Thyroid gland (tissue), 4 donors: ENCODE measurements at regions not wholly inside any gene's neighbourhood (a gene's known extent, or its start where the extent isn't known, plus 50 kb on each side); places are given as distances from the start of the nearest gene placed in this dataset.

ENCODE experiments used
- DNase-seq, 2 donors: peaks; one replicate each; pipeline ENCODE4 v3.0.0-alpha.2; 2019
- H3K27ac ChIP-seq, 3 donors: fragments of 200-600 bp; sonication (generic); 1 replicate in 2 of 3; 2 replicates in 1 of 3; pipeline ENCODE4 v1.5.1; 2016 to 2019; ENCODE audit warnings: mild to moderate bottlenecking in 1 of 3, moderate library complexity in 1 of 3
- H3K27me3 ChIP-seq: fragments of 200-600 bp; sonication (generic); one replicate; pipeline ENCODE4 v1.5.1; 2019
- H3K36me3 ChIP-seq, 2 donors: fragments of 200-600 bp; sonication (generic); one replicate each; pipeline ENCODE4 v1.5.1; 2016 to 2019
- H3K4me1 ChIP-seq, 2 donors: fragments of 200-600 bp; sonication (generic); one replicate each; pipeline ENCODE4 v1.5.1; 2017 to 2019
- H3K4me3 ChIP-seq, 3 donors: fragments of 200-600 bp; sonication (generic); replicated peaks in 1 of 3; 1 replicate in 2 of 3; 2 replicates in 1 of 3; pipeline ENCODE4 v1.5.1; 2016; ENCODE audit warnings: mild to moderate bottlenecking in 1 of 3
- H3K9me3 ChIP-seq: fragments of 200-600 bp; sonication (generic); one replicate; pipeline ENCODE4 v1.5.1; 2017
- CTCF ChIP-seq, 6 experiments: fragments of 200-600 bp in 3 of 6; fragments of 450-650 bp in 3 of 6; sonication (generic) in 3 of 6; IDR thresholded peaks; one replicate each; pipeline ENCODE4 v1.5.1; 2016 to 2019; ENCODE audit warnings: antibody characterized with exemption in 6 of 6, mild to moderate bottlenecking in 2 of 6, inconsistent platforms in 1 of 6, moderate library complexity in 1 of 6
- POLR2A ChIP-seq, 2 donors: fragments of 450-650 bp; IDR thresholded peaks; one replicate each; pipeline ENCODE4 v1.6.1; 2017; ENCODE audit warnings: antibody characterized with exemption in 2 of 2, mild to moderate bottlenecking in 2 of 2, moderate library complexity in 1 of 2
- WGBS, 2 donors: methylation state at CpG; one replicate each; pipeline ENCODE4 v1.1.5; 2017; 5-methylcytosine and 5-hydroxymethylcytosine counted together
- intact Hi-C: fragments of 100-400 bp; cut with DNase I; formaldehyde crosslinking; loops from one replicate; pipeline ENCODE4 v1.15.1; 2023

- intact Hi-C loops, result no loop called here
- no peaks in the 10 kb centered on the region for H3K27me3 ChIP-seq
- no peak overlapping the region for H3K27ac ChIP-seq
- TF ChIP-seq POLR2A (IDR thresholded peaks at IDR 0.05) (no peak), CTCF (IDR thresholded peaks at IDR 0.05) (no peak)
- no peaks in the 10 kb centered on the region for H3K36me3 ChIP-seq
- H3K9me3 ChIP-seq, result no peaks in the 10 kb centered on the region
- H3K4me1 ChIP-seq, result peaks cover 0 to 10% of the 10 kb centered on the region in 2 donors
- 35 to 41% methylated on average over 15 of the region's 15 CpGs for WGBS, 2 donors
- no peak overlapping the region for H3K4me3 ChIP-seq
- DNase-seq, result peak; percentile 53 to 54
These were observed 84.2 kb upstream of the KCNK12 start for GRCh38 chr2:47654790-47655562.

- intact Hi-C loops, result no loop called here
- DNase-seq, result no peak
These were observed 83.4 kb upstream of the KCNK12 start for GRCh38 chr2:47653902-47654789.

GRCh38 chr2:47653036-47653435 lies 82.3 kb upstream of the KCNK12 start:
- no peak overlapping the region for H3K27ac ChIP-seq
- no peak for DNase-seq
- peaks cover 0 to 10% of the 10 kb centered on the region in 2 donors for H3K4me1 ChIP-seq
- H3K9me3 ChIP-seq, result no peaks in the 10 kb centered on the region
- H3K27me3 ChIP-seq, result no peaks in the 10 kb centered on the region
- intact Hi-C loops, result no loop called here
- 83 to 85% methylated on average over 6 of the region's 6 CpGs for WGBS, 2 donors
- H3K4me3 ChIP-seq, result no peak overlapping the region
- no peaks in the 10 kb centered on the region for H3K36me3 ChIP-seq
- TF ChIP-seq POLR2A (IDR thresholded peaks at IDR 0.05) (no peak), CTCF (IDR thresholded peaks at IDR 0.05) (no peak)

More at GRCh38 chr2:47653902-47654789, 83.4 kb upstream of the KCNK12 start:
- no peaks in the 10 kb centered on the region for H3K9me3 ChIP-seq
- TF ChIP-seq POLR2A (IDR thresholded peaks at IDR 0.05) (no peak), CTCF (IDR thresholded peaks at IDR 0.05) (no peak)
- peaks cover 0 to 10% of the 10 kb centered on the region in 2 donors for H3K4me1 ChIP-seq
- no peaks in the 10 kb centered on the region for H3K36me3 ChIP-seq
- H3K27ac ChIP-seq, result no peak overlapping the region
- H3K27me3 ChIP-seq, result no peaks in the 10 kb centered on the region
- WGBS, 2 donors, result 65 to 68% methylated on average over 19 to 20 of the region's 20 CpGs
- H3K4me3 ChIP-seq, result no peak overlapping the region

GRCh38 chr2:47652061-47652690 lies 81.4 kb upstream of the KCNK12 start:
- TF ChIP-seq CTCF (IDR thresholded peaks at IDR 0.05) (no peak), POLR2A (IDR thresholded peaks at IDR 0.05) (no peak)
- Histone ChIP-seq H3K4me3 (no peak overlapping the region), H3K27me3 (no peaks in the 10 kb centered on the region), H3K36me3 (no peaks in the 10 kb centered on the region), H3K27ac (no peak overlapping the region), H3K9me3 (no peaks in the 10 kb centered on the region), H3K4me1 (peaks cover 0 to 10% of the 10 kb centered on the region in 2 donors)
- WGBS, 2 donors, result 78 to 79% methylated on average over 8 to 10 of the region's 10 CpGs
- DNase-seq, result no peak
- intact Hi-C loops, result no loop called here
